PC-9 (cell line): ENCODE measurements at regions not wholly inside any gene's neighbourhood (a gene's known extent, or its start where the extent isn't known, plus 50 kb on each side); places are given as distances from the start of the nearest gene placed in this dataset.

Experiments used
- BruUV-seq: library from RNA; stranded (reverse); fragments of 400-500 nt; replicated peaks from 2 replicates; lab custom pipeline; 2021; lab: Mats Ljungman, UMichigan
- CTCF ChIA-PET: fragments of 300-600 bp; sonication (Branson Sonifier 250); formaldehyde crosslinking; loops from one replicate; lab custom pipeline; 2022; ENCODE audit warnings: antibody characterized with exemption; lab: Charles Lee
- POLR2A ChIA-PET: fragments of 300-600 bp; sonication (Branson Sonifier 250); formaldehyde crosslinking; loops from one replicate; lab custom pipeline; 2022; ENCODE audit warnings: antibody characterized with exemption; ENCODE audit not compliant: unreplicated experiment; lab: Charles Lee
- DNase-seq, 2 experiments: peaks; one replicate each; pipeline versions ENCODE4 v3.0.0 to v3.0.0-alpha.2; 2015 to 2022; ENCODE audit warnings: mixed read lengths in 1 of 2
- H2AFZ ChIP-seq: fragments of 200-600 bp; sonication (generic); 2 replicates; pipeline ENCODE4 v1.8.1; 2017; ENCODE audit warnings: antibody characterized with exemption
- H3F3A ChIP-seq: fragments of 200-600 bp; sonication (generic); 2 replicates; pipeline ENCODE4 v1.8.1; 2017; ENCODE audit warnings: antibody characterized with exemption, mild to moderate bottlenecking, low read depth; ENCODE audit not compliant: insufficient read depth
- H3K27ac ChIP-seq: fragments of 200-600 bp; sonication (generic); 2 replicates; pipeline ENCODE4 v1.6.1; 2016; ENCODE audit warnings: mixed run types
- H3K27me3 ChIP-seq: fragments of 200-600 bp; sonication (generic); 2 replicates; pipeline ENCODE4 v1.6.1; 2016; ENCODE audit warnings: low read depth, mixed run types; ENCODE audit not compliant: insufficient read depth
- H3K36me3 ChIP-seq: fragments of 200-600 bp; sonication (generic); 2 replicates; pipeline ENCODE4 v1.6.1; 2016; ENCODE audit warnings: low read depth, mixed run types
- H3K4me1 ChIP-seq: fragments of 200-600 bp; sonication (generic); replicated peaks from 2 replicates; pipeline ENCODE4 v1.6.1; 2016; ENCODE audit warnings: mixed run types; ENCODE audit not compliant: insufficient read depth
- H3K4me2 ChIP-seq: fragments of 200-600 bp; sonication (generic); 2 replicates; pipeline ENCODE4 v1.6.1; 2017; ENCODE audit warnings: mixed run types
- H3K4me3 ChIP-seq: fragments of 200-600 bp; sonication (generic); 2 replicates; pipeline ENCODE4 v1.6.1; 2016; ENCODE audit warnings: mixed run types
- H3K79me2 ChIP-seq: fragments of 200-600 bp; sonication (generic); 2 replicates; pipeline ENCODE4 v1.6.1; 2017; ENCODE audit warnings: low read depth, mixed run types
- H3K9me2 ChIP-seq: fragments of 200-600 bp; sonication (generic); 2 replicates; pipeline ENCODE4 v1.8.1; 2017; ENCODE audit warnings: mild to moderate bottlenecking; ENCODE audit not compliant: insufficient read depth
- H3K9me3 ChIP-seq: fragments of 200-600 bp; sonication (generic); 2 replicates; pipeline ENCODE4 v1.8.1; 2016; ENCODE audit warnings: low read depth; ENCODE audit not compliant: insufficient read depth
- H4K20me1 ChIP-seq: fragments of 200-600 bp; sonication (generic); 2 replicates; pipeline ENCODE4 v1.8.1; 2017; ENCODE audit not compliant: insufficient read depth
- CTCF ChIP-seq: fragments of 200-600 bp; sonication (generic); conservative IDR thresholded peaks from 2 replicates; pipeline ENCODE4 v1.6.1; 2017; ENCODE audit warnings: mixed run types, antibody characterized with exemption, mild to moderate bottlenecking, moderate library complexity
- EZH2 ChIP-seq: fragments of 200-600 bp; sonication (generic); IDR thresholded peaks from 2 replicates; pipeline ENCODE4 v1.8.0; 2017; ENCODE audit warnings: antibody characterized with exemption, low read depth
- intact Hi-C: fragments of 100-400 bp; cut with micrococcal nuclease; formaldehyde crosslinking; loops from one replicate; pipeline ENCODE4 v1.10.0; 2022; ENCODE audit not compliant: unreplicated experiment

GRCh38 chr4:181987392-181987791, 255.8 kb upstream of the TENM3 start:
- ChIA-PET CTCF (no interaction called here), POLR2A (no interaction called here)
- no peak overlapping the region for H2AFZ ChIP-seq
- H4K20me1 ChIP-seq: no peaks in the 10 kb centered on the region
- H3K9me2 ChIP-seq: no peaks in the 10 kb centered on the region
- no peak for DNase-seq
- no peaks in the 10 kb centered on the region for H3K9me3 ChIP-seq
- no peak overlapping the region for H3K4me3 ChIP-seq
- no peak overlapping the region for H3K27ac ChIP-seq
- H3K36me3 ChIP-seq: no peaks in the 10 kb centered on the region
- no TSS peak for BruUV-seq
- H3F3A ChIP-seq: no peaks in the 10 kb centered on the region
- TF ChIP-seq CTCF (no peak), EZH2 (no peak)
- no peak overlapping the region for H3K4me2 ChIP-seq
- no peaks in the 10 kb centered on the region for H3K4me1 ChIP-seq
- no peaks in the 10 kb centered on the region for H3K79me2 ChIP-seq
- H3K27me3 ChIP-seq: no peaks in the 10 kb centered on the region; the same call in 1 of the 2 replicates
- intact Hi-C loops: no loop called here

DNA sequence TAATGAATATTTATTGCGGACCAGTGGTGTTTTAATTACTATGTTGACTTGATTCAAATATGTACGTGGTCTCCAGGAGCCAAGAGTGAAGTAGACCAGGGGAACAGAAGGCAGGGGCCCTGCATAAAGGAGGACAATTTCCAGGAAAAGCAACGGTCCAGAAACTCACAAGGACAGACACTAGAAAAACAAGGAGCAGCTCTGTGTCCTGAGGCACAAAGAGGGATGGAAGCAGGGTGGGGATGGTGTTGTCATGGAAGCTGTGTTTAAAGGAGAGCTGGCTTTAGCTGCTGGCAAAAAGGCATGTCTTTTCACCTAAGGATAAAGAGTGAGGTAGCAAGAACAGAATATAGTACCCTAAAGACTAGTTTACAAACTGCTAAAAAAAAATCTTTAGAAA, 254.1 kb upstream of the TENM3 start:
- H4K20me1 ChIP-seq: no peaks in the 10 kb centered on the region
- ChIA-PET POLR2A (no interaction called here), CTCF (no interaction called here)
- BruUV-seq: no TSS peak
- DNase-seq: no peak
- TF ChIP-seq EZH2: no peak
- no peak for TF ChIP-seq CTCF
- no peaks in the 10 kb centered on the region; the same call in 1 of the 2 replicates for H3K27me3 ChIP-seq
- H3K36me3 ChIP-seq: no peaks in the 10 kb centered on the region
- no peaks in the 10 kb centered on the region for H3K79me2 ChIP-seq
- H3K4me3 ChIP-seq: no peak overlapping the region
- no peaks in the 10 kb centered on the region for H3K9me3 ChIP-seq
- H2AFZ ChIP-seq: no peak overlapping the region
- intact Hi-C loops: no loop called here
- no peak overlapping the region for H3K27ac ChIP-seq
- no peaks in the 10 kb centered on the region for H3F3A ChIP-seq
- no peaks in the 10 kb centered on the region for H3K4me1 ChIP-seq
- no peaks in the 10 kb centered on the region for H3K9me2 ChIP-seq
- no peak overlapping the region for H3K4me2 ChIP-seq

DNA sequence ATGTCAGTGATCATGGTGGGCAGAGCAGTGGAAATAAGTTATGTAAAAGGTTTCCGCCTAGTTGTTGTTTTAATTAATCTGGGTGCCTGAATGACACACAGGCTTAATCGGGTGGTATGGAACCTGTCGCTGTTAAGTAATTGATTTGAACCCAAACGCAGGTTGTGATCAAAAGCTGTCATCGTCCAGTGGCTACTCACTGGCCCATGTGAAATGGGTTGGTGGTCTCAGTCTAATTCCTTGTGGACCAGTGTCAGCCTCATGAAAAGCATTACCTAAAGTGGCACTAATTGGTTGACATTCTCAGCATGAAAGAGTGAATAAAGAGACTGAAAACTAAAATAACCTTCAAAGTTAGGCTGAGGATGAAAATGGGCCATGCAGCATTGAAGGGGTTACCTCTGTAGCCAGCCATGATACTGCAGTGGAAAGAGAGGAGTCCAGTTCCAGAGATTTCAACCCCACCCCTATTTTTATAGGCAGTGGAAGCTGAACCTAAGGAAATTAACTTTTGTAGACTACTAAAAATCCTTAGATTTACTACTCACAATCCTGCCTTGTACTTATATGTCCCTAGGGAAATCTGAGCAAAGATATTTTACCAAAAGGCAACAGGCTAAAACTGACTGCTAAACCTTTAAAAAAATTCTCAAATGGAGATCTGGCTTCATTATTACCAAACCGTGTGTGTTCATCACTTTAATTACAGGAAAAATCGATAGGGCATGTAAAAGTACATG, 251.7 kb upstream of the TENM3 start:
- Histone ChIP-seq H3K36me3 (no peaks in the 10 kb centered on the region), H3F3A (no peaks in the 10 kb centered on the region), H3K9me2 (no peaks in the 10 kb centered on the region), H3K9me3 (no peaks in the 10 kb centered on the region), H3K27me3 (no peaks in the 10 kb centered on the region; the same call in 1 of the 2 replicates), H3K4me3 (no peak overlapping the region), H2AFZ (no peak overlapping the region), H3K4me1 (no peaks in the 10 kb centered on the region), H4K20me1 (no peaks in the 10 kb centered on the region), H3K79me2 (no peaks in the 10 kb centered on the region), H3K4me2 (no peak overlapping the region), H3K27ac (no peak overlapping the region)
- BruUV-seq: no TSS peak
- no peak for TF ChIP-seq CTCF
- no peak for TF ChIP-seq EZH2
- POLR2A ChIA-PET: no interaction called here
- DNase-seq: no peak
- CTCF ChIA-PET: no interaction called here
- intact Hi-C loops: no loop called here
